HG02981 (cell line): ENCODE measurements at regions not wholly inside any gene's neighbourhood (a gene's known extent, or its start where the extent isn't known, plus 50 kb on each side); places are given as distances from the start of the nearest gene placed in this dataset.

Source experiments
- ATAC-seq: cut with Tn5 transposase; IDR thresholded peaks from one replicate; pipeline ENCODE4 v1.9.1; 2021; ENCODE audit warnings: mild to moderate bottlenecking, moderate library complexity; ENCODE audit not compliant: unreplicated experiment

DNA sequence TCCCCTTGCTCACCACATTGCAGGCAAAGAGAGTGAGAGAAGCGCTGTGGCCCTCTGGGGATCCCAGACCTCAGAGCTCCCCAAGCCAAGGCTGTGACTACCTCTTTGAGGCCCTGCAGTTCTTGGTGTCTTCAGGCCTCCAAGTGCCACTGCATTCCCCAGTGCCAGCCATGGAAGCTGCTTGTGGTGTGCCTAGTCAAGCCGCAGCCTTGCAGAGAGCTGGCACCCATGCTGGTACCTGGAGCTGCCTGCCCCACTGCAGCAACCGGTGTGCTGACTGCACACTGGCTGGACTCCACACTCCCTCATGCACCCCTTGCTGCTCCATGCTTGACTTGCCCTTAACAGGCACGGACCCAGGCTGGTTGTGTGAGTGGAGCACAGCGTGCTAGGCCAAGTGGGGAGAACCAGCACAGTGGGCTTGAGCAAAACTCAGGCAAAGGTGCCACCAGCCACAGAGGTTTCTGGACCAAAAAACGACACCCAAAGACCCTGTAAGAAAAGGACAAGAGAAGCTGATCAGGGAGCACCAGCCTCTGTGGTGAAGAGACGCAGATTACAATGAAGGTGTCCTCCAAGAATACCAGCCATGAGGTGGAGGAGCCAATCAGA, 113.5 kb upstream of the TMEM18 start:
- ATAC-seq: no peak

DNA sequence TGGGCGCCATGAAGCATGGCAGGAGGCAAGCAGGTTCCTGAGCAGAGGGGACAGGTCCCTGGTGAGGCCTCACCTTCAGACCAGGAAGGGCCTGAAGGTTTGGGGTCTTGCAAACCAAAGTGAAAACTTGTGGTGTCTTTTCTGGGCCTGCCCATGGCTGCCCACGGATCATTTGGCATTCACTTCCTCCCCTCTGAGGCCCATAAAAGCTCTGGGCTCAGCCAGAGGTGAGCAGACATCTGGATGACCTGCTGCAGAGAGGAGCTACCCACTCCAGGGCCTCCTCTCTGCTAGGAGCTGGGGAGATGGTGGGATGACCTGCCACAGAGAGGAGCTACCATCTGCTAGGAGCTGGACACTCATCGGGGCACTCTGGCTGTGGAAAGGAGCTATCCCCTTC, 112.9 kb upstream of the TMEM18 start:
- no peak for ATAC-seq

DNA sequence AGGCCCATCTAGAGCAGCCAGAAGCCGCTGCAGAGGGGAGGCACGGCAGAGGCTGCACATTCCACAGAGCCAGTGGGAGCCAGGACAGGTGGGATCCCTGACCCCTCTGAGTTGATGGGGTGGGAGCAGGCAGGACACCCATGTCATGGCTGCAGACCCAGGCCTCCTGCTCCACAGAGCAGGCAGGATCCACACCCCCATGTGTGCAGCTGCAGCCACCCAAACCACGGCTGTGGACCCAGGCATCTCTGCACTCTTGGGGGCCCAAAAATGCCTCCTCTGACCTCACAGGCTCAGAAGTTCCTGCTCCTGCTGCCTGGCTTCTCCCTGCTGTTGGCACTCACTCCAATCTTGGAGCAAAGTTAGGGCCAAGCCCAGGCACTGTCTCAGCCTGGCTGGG, 112.3 kb upstream of the TMEM18 start:
- no peak for ATAC-seq

- ATAC-seq: no peak
Measured at GRCh38 chr2:788227-789032, 111.2 kb upstream of the TMEM18 start.

GRCh38 chr2:784753-785152, 107.5 kb upstream of the TMEM18 start:
- no peak for ATAC-seq

DNA sequence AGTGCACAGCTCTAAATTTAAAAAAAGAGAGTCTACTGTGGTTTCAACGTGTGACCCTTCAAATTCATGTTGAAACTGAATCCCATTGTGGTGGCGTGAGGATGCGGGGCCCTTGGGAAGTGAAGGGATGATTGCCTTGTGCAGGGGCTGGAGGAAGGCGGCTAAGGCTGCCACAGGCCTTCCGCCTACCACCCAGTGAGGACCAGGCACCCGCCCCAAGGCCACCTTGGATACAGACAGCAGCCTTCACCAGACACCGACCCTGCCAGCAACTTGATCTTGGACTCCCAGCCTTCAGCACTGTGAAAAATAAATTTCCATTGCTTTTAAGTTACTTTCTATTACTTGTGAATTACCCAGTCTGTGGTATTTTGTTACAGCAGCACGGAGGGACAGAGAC, 103.4 kb upstream of the TMEM18 start:
- no peak for ATAC-seq

DNA sequence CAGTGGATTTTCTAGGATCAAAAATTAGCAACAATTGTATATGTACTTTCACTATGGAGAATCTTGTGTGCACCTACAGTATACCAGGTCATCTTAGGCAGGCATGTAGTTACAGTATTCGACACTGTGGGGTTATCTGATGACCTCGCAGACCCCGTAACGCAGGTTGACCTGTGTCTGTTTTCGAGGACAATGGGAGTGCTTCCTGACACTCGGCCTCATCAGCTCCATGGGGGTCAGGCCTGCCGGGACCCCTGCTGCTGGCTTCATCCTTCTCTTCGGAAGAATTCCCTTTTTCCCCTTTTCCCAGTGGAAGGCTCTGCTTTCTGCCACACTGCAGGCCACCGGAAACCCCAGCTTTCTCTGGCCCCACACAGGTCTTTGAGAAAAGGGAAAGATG, 102.8 kb upstream of the TMEM18 start:
- no peak for ATAC-seq

DNA sequence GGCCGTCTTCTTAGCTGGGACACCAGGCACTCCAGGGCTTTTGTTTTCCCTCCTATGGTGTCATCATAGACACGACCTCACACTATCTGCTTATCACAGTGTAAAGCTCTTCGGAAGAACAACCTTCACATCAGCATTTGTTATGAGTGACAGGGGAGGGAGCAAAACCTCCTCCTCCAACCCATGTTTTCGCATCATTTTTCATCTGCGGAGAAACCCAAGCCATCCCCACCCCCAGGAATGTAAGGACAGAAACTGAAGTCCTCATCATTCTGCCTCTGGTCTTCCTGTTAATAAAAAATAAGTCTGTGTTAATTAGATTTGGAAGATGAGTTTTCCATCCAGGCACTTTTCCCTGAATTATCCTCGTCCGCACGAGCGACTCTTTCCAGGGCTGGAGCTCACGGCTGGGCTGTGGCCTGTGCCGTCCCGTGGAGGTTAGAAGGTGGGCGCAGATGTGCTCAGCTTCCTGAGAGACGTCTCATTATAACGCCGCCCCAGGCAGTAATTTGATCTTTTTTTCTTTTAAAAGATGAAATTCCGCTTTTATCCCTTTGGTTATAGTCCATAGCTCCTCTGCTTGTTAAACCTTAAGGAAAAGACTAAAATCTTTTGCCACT, 101.6 kb upstream of the TMEM18 start:
- no peak for ATAC-seq

DNA sequence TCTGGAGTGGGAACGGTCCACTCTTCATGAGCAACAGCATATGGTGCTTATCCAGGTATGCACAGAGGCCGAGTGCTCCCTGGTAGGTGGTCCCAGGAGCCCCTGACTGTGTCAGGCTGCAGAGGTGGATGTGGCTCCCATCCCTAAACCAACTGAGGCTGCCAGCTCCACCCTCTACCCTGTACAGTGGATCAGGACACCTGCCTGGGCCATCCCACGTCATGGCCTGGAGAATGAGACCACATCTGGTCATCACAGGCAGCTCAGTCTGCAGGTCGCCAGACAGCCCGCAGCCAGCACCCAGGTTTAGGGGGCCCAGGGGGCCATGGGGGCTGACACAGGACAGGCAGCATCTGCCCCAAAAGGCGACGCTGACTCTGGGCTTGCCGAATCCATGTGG, 100.3 kb upstream of the TMEM18 start:
- no peak for ATAC-seq

GRCh38 chr2:777051-777450, 99.8 kb upstream of the TMEM18 start:
- no peak for ATAC-seq

DNA sequence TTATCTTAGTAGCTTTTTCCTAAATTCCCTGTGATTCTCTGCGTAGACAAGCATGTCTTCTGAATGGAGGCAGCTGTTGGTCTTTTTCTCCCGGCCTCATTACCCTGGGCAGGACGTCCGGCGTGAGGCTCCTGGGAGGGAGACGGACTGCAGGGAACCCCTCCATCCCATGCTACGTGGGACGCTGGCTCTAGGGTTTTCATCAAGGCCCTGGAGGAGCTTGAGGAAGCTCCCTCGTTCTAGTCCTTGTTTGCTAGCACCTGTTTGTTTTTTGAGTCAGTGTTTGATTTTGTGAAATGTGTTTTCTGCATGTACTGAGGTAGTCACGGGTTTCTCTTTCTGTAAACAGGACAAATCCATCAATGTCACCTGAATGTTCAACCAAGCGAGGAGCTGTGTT, 99.3 kb upstream of the TMEM18 start:
- no peak for ATAC-seq

DNA sequence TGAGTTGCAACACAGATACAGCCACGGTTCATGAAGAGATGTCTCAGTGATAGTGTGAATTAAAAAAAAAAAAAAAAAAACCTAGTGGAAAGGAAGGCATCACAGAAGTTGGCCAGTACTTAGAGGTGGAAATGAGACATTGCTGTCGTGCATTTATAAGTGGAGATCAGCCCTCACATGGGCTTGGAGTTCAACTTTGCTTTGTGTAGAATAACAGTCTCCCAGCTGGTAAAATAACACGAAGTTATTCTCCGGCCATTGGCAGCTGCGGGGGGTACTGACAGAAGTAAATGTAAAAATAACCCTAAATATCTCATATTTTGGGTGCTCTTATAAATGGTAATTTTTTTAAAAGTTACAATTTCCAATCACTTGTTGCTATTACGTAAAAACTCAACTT, 98.8 kb upstream of the TMEM18 start:
- ATAC-seq: no peak

- no peak for ATAC-seq
Measured at GRCh38 chr2:774436-774835, 97.2 kb upstream of the TMEM18 start.

GRCh38 chr2:773256-774160, 96.3 kb upstream of the TMEM18 start:
- no peak for ATAC-seq

DNA sequence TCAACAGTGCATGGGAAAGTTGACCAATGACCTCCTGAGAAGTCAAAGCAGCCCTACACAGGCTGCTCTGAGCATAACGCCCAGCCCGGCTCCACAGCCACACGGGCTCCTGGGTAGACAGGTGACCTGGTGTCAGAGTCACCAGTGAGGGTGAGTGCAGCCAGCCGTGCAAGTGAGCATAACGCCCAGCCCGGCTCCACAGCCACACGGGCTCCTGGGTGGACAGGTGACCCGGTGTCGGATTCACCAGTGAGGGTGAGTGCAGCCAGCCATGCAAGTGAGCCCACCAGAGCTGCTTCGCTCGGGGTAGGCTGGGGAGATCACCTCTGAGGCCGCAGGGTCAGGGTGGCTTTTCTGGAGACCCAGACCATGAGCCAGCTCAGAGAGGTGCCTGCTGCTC, 94.3 kb upstream of the TMEM18 start:
- ATAC-seq: no peak

- ATAC-seq: no peak
Measured at GRCh38 chr2:770776-771175, 93.6 kb upstream of the TMEM18 start.

DNA sequence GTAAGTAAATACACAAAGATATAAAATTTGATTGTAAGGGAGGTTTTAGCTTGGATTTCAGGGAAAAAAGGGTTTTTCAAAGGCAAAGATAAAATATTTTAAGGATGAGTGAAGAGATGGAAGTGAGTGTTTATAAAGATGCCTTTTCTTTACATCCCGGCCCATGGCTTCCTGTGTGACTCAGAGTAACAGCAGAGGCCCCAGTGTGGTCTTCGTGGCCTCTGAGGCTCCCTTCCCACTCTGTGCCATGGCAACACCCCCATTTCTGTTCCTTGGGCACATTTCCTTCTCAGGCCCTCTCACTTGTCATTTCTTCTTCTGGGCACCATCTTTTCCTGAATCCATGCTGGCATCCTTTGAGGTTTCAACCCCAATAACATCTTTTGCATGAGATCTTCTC, 92.6 kb upstream of the TMEM18 start:
- no peak for ATAC-seq

GRCh38 chr2:768451-768850, 91.2 kb upstream of the TMEM18 start:
- ATAC-seq: no peak

- no peak for ATAC-seq
Measured at GRCh38 chr2:767944-768343, 90.7 kb upstream of the TMEM18 start.

GRCh38 chr2:767440-767839, 90.2 kb upstream of the TMEM18 start:
- no peak for ATAC-seq

GRCh38 chr2:766255-766654, 89.0 kb upstream of the TMEM18 start:
- no peak for ATAC-seq
